NT2/D1 (cell line): ENCODE measurements at regions not wholly inside any gene's neighbourhood (a gene's known extent, or its start where the extent isn't known, plus 50 kb on each side); places are given as distances from the start of the nearest gene placed in this dataset.

Experiments used
- DNase-seq: peaks from one replicate; pipeline ENCODE4 v3.0.0-alpha.2; 2011; ENCODE audit warnings: low read depth, low spot score
- H3K27me3 ChIP-seq: 2 replicates; pipeline ENCODE4 v1.6.0; 2011; ENCODE audit warnings: mild to moderate bottlenecking; ENCODE audit not compliant: insufficient read length, insufficient read depth
- H3K36me3 ChIP-seq: 2 replicates; pipeline ENCODE4 v1.6.1; 2011; ENCODE audit warnings: mild to moderate bottlenecking, low read length, mixed read lengths; ENCODE audit not compliant: insufficient read depth, insufficient read length
- H3K4me1 ChIP-seq: 2 replicates; pipeline ENCODE4 v1.5.1; 2011; ENCODE audit not compliant: insufficient read depth, insufficient read length
- H3K4me3 ChIP-seq: 2 replicates; pipeline ENCODE4 v1.5.1; 2011; ENCODE audit warnings: low read depth; ENCODE audit not compliant: insufficient read length
- H3K9ac ChIP-seq: 2 replicates; pipeline ENCODE4 v1.6.0; 2011; ENCODE audit warnings: low read depth; ENCODE audit not compliant: insufficient read length
- H3K9me3 ChIP-seq: 2 replicates; pipeline ENCODE4 v1.5.1; 2011; ENCODE audit warnings: mild to moderate bottlenecking, low read length; ENCODE audit not compliant: insufficient read depth
- SUZ12 ChIP-seq: IDR thresholded peaks from 2 replicates; pipeline ENCODE4 v1.6.1; 2011; ENCODE audit not compliant: insufficient read length, insufficient read depth; ENCODE audit errors: extremely low read depth
- YY1 ChIP-seq: IDR thresholded peaks from 2 replicates; pipeline ENCODE4 v1.6.1; 2011; ENCODE audit not compliant: insufficient read length, insufficient read depth
- ZNF274 ChIP-seq: IDR thresholded peaks from 2 replicates; pipeline ENCODE4 v1.6.1; 2011; ENCODE audit warnings: mild to moderate bottlenecking, low read depth, low read length

GRCh38 chr5:62937661-62938558, 359.3 kb downstream of the LRRC70 start:
- Histone ChIP-seq H3K9ac (no peak overlapping the region), H3K9me3 (no peaks in the 10 kb centered on the region), H3K27me3 (no peaks in the 10 kb centered on the region), H3K36me3 (no peaks in the 10 kb centered on the region), H3K4me3 (no peak overlapping the region), H3K4me1 (no peaks in the 10 kb centered on the region)
- no peak for TF ChIP-seq ZNF274
- no peak for DNase-seq

DNA sequence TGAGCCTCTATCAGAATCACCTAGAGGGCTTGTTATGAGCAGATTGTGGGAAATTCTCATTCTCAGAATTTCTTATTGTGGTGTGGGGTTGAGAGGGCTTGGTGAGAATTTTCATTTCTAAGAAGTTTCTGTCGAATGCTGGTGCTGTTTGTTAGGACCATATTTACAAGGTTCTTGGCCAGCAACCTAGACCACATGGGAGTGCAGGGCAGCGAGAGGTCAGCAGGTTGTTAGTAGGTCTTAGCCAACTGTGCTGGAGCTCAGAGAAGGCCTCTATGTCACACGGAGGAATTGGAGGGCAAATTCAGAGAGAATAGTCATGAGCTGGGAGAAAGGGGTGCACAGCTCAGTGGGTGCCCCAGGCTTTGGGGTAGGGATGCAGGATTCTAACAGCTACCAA, 357.0 kb downstream of the LRRC70 start:
- Histone ChIP-seq H3K27me3 (no peaks in the 10 kb centered on the region), H3K9me3 (no peaks in the 10 kb centered on the region), H3K4me1 (no peaks in the 10 kb centered on the region), H3K9ac (no peak overlapping the region), H3K4me3 (no peak overlapping the region), H3K36me3 (no peaks in the 10 kb centered on the region)
- DNase-seq: no peak
- TF ChIP-seq YY1 (no peak), SUZ12 (no peak), ZNF274 (no peak)

DNA sequence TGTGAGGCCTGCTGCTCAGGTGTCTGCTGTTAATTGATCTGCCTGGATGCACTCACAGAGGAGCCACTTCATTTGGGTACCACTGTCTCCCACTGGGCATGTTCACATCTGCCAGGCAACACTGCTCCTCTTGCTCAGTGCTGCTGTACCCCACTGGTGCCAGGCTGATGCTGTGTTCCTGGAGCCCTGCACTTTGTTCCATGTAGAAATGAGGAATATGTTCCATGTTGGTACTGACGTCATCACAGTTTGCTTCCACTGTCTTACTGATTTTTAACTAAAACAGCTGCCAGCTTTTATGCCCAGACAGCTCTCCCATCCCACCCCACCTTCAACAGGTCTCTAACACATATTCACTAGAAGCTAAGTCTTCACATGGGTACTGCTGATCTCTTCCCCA, 355.7 kb downstream of the LRRC70 start:
- no peak for DNase-seq
- Histone ChIP-seq H3K4me3 (no peak overlapping the region), H3K36me3 (no peaks in the 10 kb centered on the region), H3K27me3 (no peaks in the 10 kb centered on the region), H3K9me3 (no peaks in the 10 kb centered on the region), H3K9ac (no peak overlapping the region), H3K4me1 (no peaks in the 10 kb centered on the region)
- TF ChIP-seq SUZ12 (no peak), ZNF274 (no peak), YY1 (no peak)

DNA sequence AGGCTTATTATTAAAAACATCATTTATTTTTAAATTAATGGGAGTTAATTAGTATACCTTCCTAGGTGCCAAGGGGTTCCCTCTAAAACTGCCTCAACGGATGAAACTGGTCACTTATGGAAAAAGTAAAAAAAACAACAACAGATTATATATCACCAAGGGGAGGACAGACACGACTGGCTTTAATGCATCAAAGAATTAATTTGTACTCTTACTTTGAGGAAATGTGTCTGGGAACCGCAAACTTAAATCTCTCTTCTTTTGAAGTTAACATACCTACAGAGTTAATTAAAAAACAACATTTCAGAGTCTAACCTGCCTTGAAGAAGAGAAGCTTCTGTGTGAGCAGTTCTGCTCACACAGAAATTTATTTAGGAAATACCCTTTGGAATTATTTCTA, 354.6 kb downstream of the LRRC70 start:
- no peak for TF ChIP-seq SUZ12
- Histone ChIP-seq H3K4me1 (no peaks in the 10 kb centered on the region), H3K9ac (no peak overlapping the region), H3K27me3 (no peaks in the 10 kb centered on the region), H3K9me3 (no peaks in the 10 kb centered on the region), H3K4me3 (no peak overlapping the region), H3K36me3 (no peaks in the 10 kb centered on the region)
- DNase-seq: no peak

DNA sequence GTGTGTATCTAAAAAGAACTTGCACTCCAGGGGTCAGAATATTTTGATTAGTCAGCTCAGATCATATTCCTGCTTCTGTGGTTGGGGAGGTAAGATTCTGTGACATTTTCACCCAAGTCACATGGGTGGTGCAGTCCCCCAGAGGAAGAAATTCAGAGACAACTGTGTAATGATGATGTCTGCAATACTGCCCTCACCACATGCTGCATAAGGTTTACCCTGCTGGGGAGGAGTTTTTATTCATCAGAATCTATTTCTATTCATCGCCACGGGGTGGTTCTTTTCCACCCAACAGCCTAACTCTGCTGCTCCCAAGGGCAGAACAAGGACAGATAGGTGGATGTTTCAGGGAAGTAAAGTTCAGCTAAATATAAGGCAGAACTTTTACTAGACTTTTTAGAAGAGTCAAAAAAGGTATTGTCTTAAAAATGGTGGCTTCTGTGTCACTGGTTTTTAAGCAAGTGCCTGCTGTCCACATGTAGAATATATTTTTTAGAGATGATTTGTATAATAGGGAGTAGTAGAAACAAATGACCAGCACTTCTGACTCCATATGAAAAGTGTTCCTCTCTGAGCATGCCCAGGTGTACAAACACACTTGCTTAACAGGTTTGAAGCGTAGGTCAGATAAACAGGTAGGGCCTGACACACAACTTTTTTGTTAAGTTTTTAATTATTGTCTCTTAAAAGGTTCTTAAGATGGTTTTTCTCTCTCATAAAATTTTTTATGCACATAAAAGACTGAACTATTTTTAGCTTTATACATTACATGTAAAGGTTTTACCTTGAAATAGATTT, 352.7 kb downstream of the LRRC70 start:
- Histone ChIP-seq H3K4me1 (no peaks in the 10 kb centered on the region), H3K36me3 (no peaks in the 10 kb centered on the region), H3K27me3 (no peaks in the 10 kb centered on the region), H3K9me3 (no peaks in the 10 kb centered on the region), H3K9ac (no peak overlapping the region), H3K4me3 (no peak overlapping the region)
- no peak for DNase-seq
- TF ChIP-seq SUZ12 (no peak), ZNF274 (no peak), YY1 (no peak)

GRCh38 chr5:62922191-62922590, 343.6 kb downstream of the LRRC70 start:
- no peaks in the 10 kb centered on the region for H3K36me3 ChIP-seq
- DNase-seq: no peak
- H3K4me3 ChIP-seq: no peak overlapping the region
- H3K9me3 ChIP-seq: no peaks in the 10 kb centered on the region
- no peak overlapping the region for H3K9ac ChIP-seq
- no peaks in the 10 kb centered on the region for H3K4me1 ChIP-seq
- TF ChIP-seq ZNF274 (no peak), SUZ12 (no peak), YY1 (no peak)
- H3K27me3 ChIP-seq: no peaks in the 10 kb centered on the region

DNA sequence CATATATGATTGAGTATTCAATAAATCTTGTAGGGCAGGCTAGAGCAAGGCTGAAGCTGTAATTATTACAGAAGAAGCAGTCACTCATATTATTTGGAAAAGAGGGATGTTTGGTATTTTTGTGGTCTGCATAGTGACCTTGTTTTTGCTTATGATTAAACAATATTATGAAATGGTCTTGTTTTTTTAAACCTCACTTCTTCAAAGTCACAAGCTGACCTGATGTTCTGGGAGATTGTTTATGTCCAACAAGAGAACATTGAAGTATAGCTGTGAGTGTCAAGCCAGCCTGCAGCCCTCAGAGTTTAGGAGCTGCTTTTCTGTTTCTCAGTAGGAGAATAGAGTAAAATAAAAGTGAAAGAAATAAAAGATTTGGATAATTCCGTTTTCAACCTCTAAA, 342.2 kb downstream of the LRRC70 start:
- no peaks in the 10 kb centered on the region for H3K9me3 ChIP-seq
- no peaks in the 10 kb centered on the region for H3K27me3 ChIP-seq
- no peaks in the 10 kb centered on the region for H3K36me3 ChIP-seq
- no peak for TF ChIP-seq ZNF274
- TF ChIP-seq SUZ12: no peak
- no peak for TF ChIP-seq YY1
- no peak for DNase-seq
- no peak overlapping the region for H3K9ac ChIP-seq
- H3K4me1 ChIP-seq: no peaks in the 10 kb centered on the region
- H3K4me3 ChIP-seq: no peak overlapping the region
